Endothelial cell of umbilical vein (primary cell): ENCODE measurements at regions not wholly inside any gene's neighbourhood (a gene's known extent, or its start where the extent isn't known, plus 50 kb on each side); places are given as distances from the start of the nearest gene placed in this dataset.

Source experiments
- GATA2 ChIP-seq: IDR thresholded peaks from 2 replicates; pipeline ENCODE4 v1.7.0; 2011; ENCODE audit warnings: low read depth, mild to moderate bottlenecking, moderate library complexity, mixed read lengths, low read length; ENCODE audit not compliant: insufficient read length, insufficient read depth
- JUN ChIP-seq: IDR thresholded peaks from 2 replicates; pipeline ENCODE4 v1.6.1; 2011; ENCODE audit warnings: borderline replicate concordance, low read depth; ENCODE audit not compliant: insufficient read length, insufficient read depth
- MAX ChIP-seq: IDR thresholded peaks from 2 replicates; pipeline ENCODE4 v1.6.1; 2011; ENCODE audit not compliant: insufficient read depth, insufficient read length
- POLR2A ChIP-seq: IDR thresholded peaks from 2 replicates; pipeline ENCODE4 v1.6.1; 2012; ENCODE audit warnings: low read depth, mild to moderate bottlenecking, control low read depth, low read length
- TF ChIP-seq, protein P1 (sequence below), 2 donors: IDR thresholded peaks; 1 replicate in 1 of 2; 2 replicates in 1 of 2; pipeline ENCODE4 v1.5.1; 2011; ENCODE audit warnings: low read length in 2 of 2, mild to moderate bottlenecking in 2 of 2, moderate library complexity in 2 of 2, control low read depth in 1 of 2, inconsistent platforms in 1 of 2, low read depth in 1 of 2; ENCODE audit not compliant: insufficient read depth in 1 of 2; ENCODE audit errors: extremely low read depth in 1 of 2

- no peak for TF ChIP-seq GATA2
- TF ChIP-seq, protein P1, sequence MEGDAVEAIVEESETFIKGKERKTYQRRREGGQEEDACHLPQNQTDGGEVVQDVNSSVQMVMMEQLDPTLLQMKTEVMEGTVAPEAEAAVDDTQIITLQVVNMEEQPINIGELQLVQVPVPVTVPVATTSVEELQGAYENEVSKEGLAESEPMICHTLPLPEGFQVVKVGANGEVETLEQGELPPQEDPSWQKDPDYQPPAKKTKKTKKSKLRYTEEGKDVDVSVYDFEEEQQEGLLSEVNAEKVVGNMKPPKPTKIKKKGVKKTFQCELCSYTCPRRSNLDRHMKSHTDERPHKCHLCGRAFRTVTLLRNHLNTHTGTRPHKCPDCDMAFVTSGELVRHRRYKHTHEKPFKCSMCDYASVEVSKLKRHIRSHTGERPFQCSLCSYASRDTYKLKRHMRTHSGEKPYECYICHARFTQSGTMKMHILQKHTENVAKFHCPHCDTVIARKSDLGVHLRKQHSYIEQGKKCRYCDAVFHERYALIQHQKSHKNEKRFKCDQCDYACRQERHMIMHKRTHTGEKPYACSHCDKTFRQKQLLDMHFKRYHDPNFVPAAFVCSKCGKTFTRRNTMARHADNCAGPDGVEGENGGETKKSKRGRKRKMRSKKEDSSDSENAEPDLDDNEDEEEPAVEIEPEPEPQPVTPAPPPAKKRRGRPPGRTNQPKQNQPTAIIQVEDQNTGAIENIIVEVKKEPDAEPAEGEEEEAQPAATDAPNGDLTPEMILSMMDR (IDR thresholded peaks at IDR 0.05; ENCODE audit: extremely low read depth in 1 of 2, insufficient read depth in 1 of 2, low read depth in 1 of 2, low read length in 2 of 2), result no peak
- no peak for TF ChIP-seq POLR2A
- TF ChIP-seq MAX, result no peak
- TF ChIP-seq JUN, result no peak
These were observed 88.6 kb upstream of the PLXNA2 start for GRCh38 chr1:208332774-208333126.
